C4-2B (cell line): ENCODE measurements at regions not wholly inside any gene's neighbourhood (a gene's known extent, or its start where the extent isn't known, plus 50 kb on each side); places are given as distances from the start of the nearest gene placed in this dataset.
A peak's percentile ranks its signal among the peaks of the same experiment; 100 is the strongest.

Experiments
- H3K27ac ChIP-seq: fragments of 450-650 bp; 2 replicates; pipeline ENCODE4 v1.5.1; 2017
- CTCF ChIP-seq: fragments of 450-650 bp; conservative IDR thresholded peaks from 2 replicates; pipeline ENCODE4 v1.5.1; 2017; ENCODE audit warnings: mild to moderate bottlenecking
- ZFX ChIP-seq: fragments of 450-650 bp; IDR thresholded peaks from 2 replicates; pipeline ENCODE4 v1.6.1; 2017

GRCh38 chr5:108529381-108529780, 147.5 kb upstream of the FBXL17 start:
- TF ChIP-seq CTCF, result no peak
- TF ChIP-seq ZFX, result no peak
- H3K27ac ChIP-seq, result no peak overlapping the region

- TF ChIP-seq CTCF (no peak), ZFX (no peak)
- no peak overlapping the region for H3K27ac ChIP-seq
Observed at GRCh38 chr5:108528655-108529054, 146.8 kb upstream of the FBXL17 start.

- no peak overlapping the region for H3K27ac ChIP-seq
Observed at GRCh38 chr5:108524564-108524963, 142.7 kb upstream of the FBXL17 start.

GRCh38 chr5:108523360-108523759, 141.5 kb upstream of the FBXL17 start:
- TF ChIP-seq CTCF (no peak), ZFX (no peak)
- H3K27ac ChIP-seq, result no peak overlapping the region

More at GRCh38 chr5:108524564-108524963, 142.7 kb upstream of the FBXL17 start:
- TF ChIP-seq ZFX (no peak), CTCF (no peak)

- peak; percentile 88 for TF ChIP-seq CTCF
- no peak for TF ChIP-seq ZFX
- H3K27ac ChIP-seq, result no peak overlapping the region
Observed at GRCh38 chr5:108521841-108522506, 140.1 kb upstream of the FBXL17 start.

- no peak overlapping the region for H3K27ac ChIP-seq
- TF ChIP-seq ZFX, result no peak
- TF ChIP-seq CTCF, result no peak
Observed at GRCh38 chr5:108521011-108521700, 139.3 kb upstream of the FBXL17 start.

GRCh38 chr5:108516785-108517184, 134.9 kb upstream of the FBXL17 start:
- H3K27ac ChIP-seq, result no peak overlapping the region
- TF ChIP-seq CTCF (no peak), ZFX (no peak)
